ENCODE measurements at regions not wholly inside any gene's neighbourhood (a gene's known extent, or its start where the extent isn't known, plus 50 kb on each side); places are given as distances from the start of the nearest gene placed in this dataset.
"Not testable (repeated sequence)": the region's sequence is repeated elsewhere in the genome, so short reads cannot be mapped to it uniquely, and the experiment has no call there.

GRCh38 chr22:35165896-35166295 lies 91.4 kb upstream of the HMGXB4 start:
- H3K9me3 Mint-ChIP-seq; H3K4me1 Mint-ChIP-seq (ENCODE audit: low read depth); DNase-seq (ENCODE audit: low spot score); intact Hi-C loops (cut with micrococcal nuclease); H3K27me3 Mint-ChIP-seq (ENCODE audit: insufficient read depth); H3K4me3 Mint-ChIP-seq; H3K27ac Mint-ChIP-seq; H3K36me3 Mint-ChIP-seq (ENCODE audit: low read depth): not testable (repeated sequence)

- no peaks in the 10 kb centered on the region for H3K9me3 Mint-ChIP-seq
- no peak overlapping the region for H3K27ac Mint-ChIP-seq
- no peak overlapping the region for H3K4me3 Mint-ChIP-seq
- no peaks in the 10 kb centered on the region for H3K4me1 Mint-ChIP-seq (ENCODE audit: low read depth)
- H3K36me3 Mint-ChIP-seq (ENCODE audit: low read depth): no peaks in the 10 kb centered on the region
- no peak for DNase-seq (ENCODE audit: low spot score)
- intact Hi-C loops (cut with micrococcal nuclease): no loop called here
- peaks cover 6% of the 10 kb centered on the region for H3K27me3 Mint-ChIP-seq (ENCODE audit: insufficient read depth)
Measured at GRCh38 chr22:35170716-35171697, 86.3 kb upstream of the HMGXB4 start.

- Mint-ChIP-seq H3K27ac (no peak overlapping the region), H3K36me3 (ENCODE audit: low read depth) (no peaks in the 10 kb centered on the region), H3K27me3 (ENCODE audit: insufficient read depth) (peaks cover 9% of the 10 kb centered on the region), H3K4me3 (no peak overlapping the region), H3K9me3 (no peaks in the 10 kb centered on the region), H3K4me1 (ENCODE audit: low read depth) (no peaks in the 10 kb centered on the region)
- DNase-seq (ENCODE audit: low spot score): no peak
- intact Hi-C loops (cut with micrococcal nuclease): no loop called here
Measured at GRCh38 chr22:35172442-35172841, 84.9 kb upstream of the HMGXB4 start.

- intact Hi-C loops (cut with micrococcal nuclease): no loop called here
- H3K36me3 Mint-ChIP-seq (ENCODE audit: low read depth): no peaks in the 10 kb centered on the region
- H3K27me3 Mint-ChIP-seq (ENCODE audit: insufficient read depth): peaks cover 9% of the 10 kb centered on the region
- H3K4me3 Mint-ChIP-seq: no peak overlapping the region
- H3K9me3 Mint-ChIP-seq: no peaks in the 10 kb centered on the region
- no peak for DNase-seq (ENCODE audit: low spot score)
- H3K27ac Mint-ChIP-seq: no peak overlapping the region
- H3K4me1 Mint-ChIP-seq (ENCODE audit: low read depth): no peaks in the 10 kb centered on the region
Measured at GRCh38 chr22:35173655-35174054, 83.6 kb upstream of the HMGXB4 start.

GRCh38 chr22:35174401-35175038 lies 82.8 kb upstream of the HMGXB4 start:
- intact Hi-C loops (cut with micrococcal nuclease): no loop called here
- Mint-ChIP-seq H3K36me3 (ENCODE audit: low read depth) (no peaks in the 10 kb centered on the region), H3K27me3 (ENCODE audit: insufficient read depth) (peaks cover 9% of the 10 kb centered on the region), H3K27ac (no peak overlapping the region), H3K4me3 (no peak overlapping the region), H3K9me3 (no peaks in the 10 kb centered on the region), H3K4me1 (ENCODE audit: low read depth) (no peaks in the 10 kb centered on the region)
- DNase-seq (ENCODE audit: low spot score): no peak

GRCh38 chr22:35175392-35175791 lies 81.9 kb upstream of the HMGXB4 start:
- no peaks in the 10 kb centered on the region for H3K9me3 Mint-ChIP-seq
- H3K27ac Mint-ChIP-seq: no peak overlapping the region

GRCh38 chr22:35177811-35178210 lies 79.5 kb upstream of the HMGXB4 start:
- Mint-ChIP-seq H3K27me3 (ENCODE audit: insufficient read depth) (peaks cover 9% of the 10 kb centered on the region), H3K4me3 (no peak overlapping the region), H3K36me3 (ENCODE audit: low read depth) (no peaks in the 10 kb centered on the region), H3K9me3 (peaks cover 6% of the 10 kb centered on the region), H3K27ac (no peak overlapping the region), H3K4me1 (ENCODE audit: low read depth) (no peaks in the 10 kb centered on the region)
- DNase-seq (ENCODE audit: low spot score): no peak
- intact Hi-C loops (cut with micrococcal nuclease): no loop called here

More at GRCh38 chr22:35175392-35175791, 81.9 kb upstream of the HMGXB4 start:
- no peak for DNase-seq (ENCODE audit: low spot score)
- no peak overlapping the region for H3K4me3 Mint-ChIP-seq
- intact Hi-C loops (cut with micrococcal nuclease): no loop called here
- H3K36me3 Mint-ChIP-seq (ENCODE audit: low read depth): no peaks in the 10 kb centered on the region
- peaks cover 9% of the 10 kb centered on the region for H3K27me3 Mint-ChIP-seq (ENCODE audit: insufficient read depth)
- H3K4me1 Mint-ChIP-seq (ENCODE audit: low read depth): no peaks in the 10 kb centered on the region

GRCh38 chr22:35178446-35178845 lies 78.8 kb upstream of the HMGXB4 start:
- Mint-ChIP-seq H3K27ac (no peak overlapping the region), H3K9me3 (peaks cover 8% of the 10 kb centered on the region), H3K27me3 (ENCODE audit: insufficient read depth) (peaks cover 9% of the 10 kb centered on the region), H3K4me3 (no peak overlapping the region), H3K36me3 (ENCODE audit: low read depth) (no peaks in the 10 kb centered on the region), H3K4me1 (ENCODE audit: low read depth) (no peaks in the 10 kb centered on the region)
- no peak for DNase-seq (ENCODE audit: low spot score)
- intact Hi-C loops (cut with micrococcal nuclease): no loop called here

GRCh38 chr22:35183917-35184316 lies 73.4 kb upstream of the HMGXB4 start:
- no peak overlapping the region for H3K4me3 Mint-ChIP-seq
- H3K36me3 Mint-ChIP-seq (ENCODE audit: low read depth): no peaks in the 10 kb centered on the region
- H3K27me3 Mint-ChIP-seq (ENCODE audit: insufficient read depth): no peaks in the 10 kb centered on the region
- no peak for DNase-seq (ENCODE audit: low spot score)
- H3K9me3 Mint-ChIP-seq: peaks cover 12% of the 10 kb centered on the region
- no peak overlapping the region for H3K27ac Mint-ChIP-seq
- H3K4me1 Mint-ChIP-seq (ENCODE audit: low read depth): no peaks in the 10 kb centered on the region
- intact Hi-C loops (cut with micrococcal nuclease): no loop called here

GRCh38 chr22:35186492-35186891 lies 70.8 kb upstream of the HMGXB4 start:
- intact Hi-C loops (cut with micrococcal nuclease): no loop called here
- Mint-ChIP-seq H3K27me3 (ENCODE audit: insufficient read depth) (no peaks in the 10 kb centered on the region), H3K36me3 (ENCODE audit: low read depth) (no peaks in the 10 kb centered on the region), H3K9me3 (peaks cover 15% of the 10 kb centered on the region), H3K4me1 (ENCODE audit: low read depth) (no peaks in the 10 kb centered on the region), H3K4me3 (no peak overlapping the region), H3K27ac (no peak overlapping the region)
- DNase-seq (ENCODE audit: low spot score): no peak

GRCh38 chr22:35188930-35189329 lies 68.4 kb upstream of the HMGXB4 start:
- intact Hi-C loops (cut with micrococcal nuclease); H3K27ac Mint-ChIP-seq: not testable (repeated sequence)

GRCh38 chr22:35189559-35189958 lies 67.7 kb upstream of the HMGXB4 start:
- intact Hi-C loops (cut with micrococcal nuclease): no loop called here
- H3K4me3 Mint-ChIP-seq: no peak overlapping the region

More at GRCh38 chr22:35188930-35189329, 68.4 kb upstream of the HMGXB4 start:
- not testable (repeated sequence) for H3K36me3 Mint-ChIP-seq (ENCODE audit: low read depth); H3K4me1 Mint-ChIP-seq (ENCODE audit: low read depth); H3K27me3 Mint-ChIP-seq (ENCODE audit: insufficient read depth); DNase-seq (ENCODE audit: low spot score); H3K9me3 Mint-ChIP-seq; H3K4me3 Mint-ChIP-seq

GRCh38 chr22:35191412-35191811 lies 65.9 kb upstream of the HMGXB4 start:
- H3K4me1 Mint-ChIP-seq (ENCODE audit: low read depth): no peaks in the 10 kb centered on the region
- no peak overlapping the region for H3K27ac Mint-ChIP-seq
- H3K4me3 Mint-ChIP-seq: no peak overlapping the region
- intact Hi-C loops (cut with micrococcal nuclease): no loop called here
- H3K27me3 Mint-ChIP-seq (ENCODE audit: insufficient read depth): no peaks in the 10 kb centered on the region
- H3K36me3 Mint-ChIP-seq (ENCODE audit: low read depth): no peaks in the 10 kb centered on the region
- no peak for DNase-seq (ENCODE audit: low spot score)
- H3K9me3 Mint-ChIP-seq: peaks cover 10% of the 10 kb centered on the region

More at GRCh38 chr22:35189559-35189958, 67.7 kb upstream of the HMGXB4 start:
- Mint-ChIP-seq H3K36me3 (ENCODE audit: low read depth) (no peaks in the 10 kb centered on the region), H3K9me3 (peaks cover 10% of the 10 kb centered on the region), H3K4me1 (ENCODE audit: low read depth) (no peaks in the 10 kb centered on the region), H3K27ac (no peak overlapping the region), H3K27me3 (ENCODE audit: insufficient read depth) (no peaks in the 10 kb centered on the region)
- DNase-seq (ENCODE audit: low spot score): no peak
